Suppressor macrophage (primary cell): ENCODE measurements at regions not wholly inside any gene's neighbourhood (a gene's known extent, or its start where the extent isn't known, plus 50 kb on each side); places are given as distances from the start of the nearest gene placed in this dataset.

Source experiments
- DNase-seq, 4 experiments: peaks; one replicate each; pipeline ENCODE4 v3.0.0-alpha.2; 2020 to 2022

DNA sequence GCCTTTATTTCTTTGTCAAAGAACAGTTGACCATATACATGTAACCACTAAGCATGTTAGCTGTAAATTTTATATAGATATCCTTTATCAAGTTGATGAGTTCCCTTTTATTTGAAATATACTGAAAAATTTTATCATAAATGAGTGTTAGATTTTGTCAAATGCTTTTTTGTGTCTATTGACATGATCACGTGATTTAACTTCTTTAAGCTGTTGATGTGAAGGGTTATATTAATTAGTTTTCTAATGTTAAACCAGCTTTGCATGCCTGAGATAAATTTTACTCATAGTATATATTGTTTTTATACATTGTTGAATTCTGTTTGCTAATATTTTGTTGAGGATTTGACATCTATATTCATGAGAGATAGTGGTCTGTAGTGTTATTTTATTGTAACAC, 241.9 kb upstream of the CDH20 start:
- DNase-seq, result no peak

DNA sequence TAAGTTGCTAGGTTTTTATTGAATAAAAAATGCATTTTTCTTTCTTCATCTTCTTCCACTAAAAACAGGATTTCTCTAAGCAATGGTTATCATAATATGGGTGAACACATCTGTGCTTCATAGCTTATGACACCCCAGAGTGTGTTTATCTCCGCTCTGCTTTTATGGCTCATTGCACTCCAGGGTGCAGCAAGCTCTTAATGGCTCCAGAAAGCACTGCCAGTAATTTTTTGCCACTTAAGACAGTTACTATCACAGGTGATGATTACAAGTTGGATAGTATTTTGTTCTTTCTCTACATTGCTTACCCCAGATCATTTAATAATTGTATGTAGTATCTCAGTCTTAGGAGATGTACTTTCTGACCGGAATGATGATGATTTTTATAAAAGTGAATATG, 239.3 kb upstream of the CDH20 start:
- no peak for DNase-seq

DNA sequence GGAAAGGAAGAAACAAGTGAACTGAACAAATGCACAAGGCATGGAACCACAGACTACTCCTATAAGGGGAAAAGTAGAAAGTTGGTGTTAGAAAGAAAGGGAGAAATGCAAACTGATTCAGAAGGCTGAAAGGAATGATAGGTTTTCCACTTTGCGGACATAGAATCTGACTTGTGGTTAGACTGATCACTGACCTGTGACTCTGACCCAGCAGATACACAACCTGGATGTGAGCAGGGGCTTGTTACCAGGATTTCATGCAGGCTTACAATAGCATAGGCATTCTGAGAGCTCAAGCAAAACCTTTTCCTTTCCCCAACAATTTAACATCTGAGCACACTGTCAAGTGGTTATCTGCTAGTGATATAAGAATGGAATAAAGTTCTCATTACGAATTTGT, 237.0 kb upstream of the CDH20 start:
- DNase-seq, result no peak

DNA sequence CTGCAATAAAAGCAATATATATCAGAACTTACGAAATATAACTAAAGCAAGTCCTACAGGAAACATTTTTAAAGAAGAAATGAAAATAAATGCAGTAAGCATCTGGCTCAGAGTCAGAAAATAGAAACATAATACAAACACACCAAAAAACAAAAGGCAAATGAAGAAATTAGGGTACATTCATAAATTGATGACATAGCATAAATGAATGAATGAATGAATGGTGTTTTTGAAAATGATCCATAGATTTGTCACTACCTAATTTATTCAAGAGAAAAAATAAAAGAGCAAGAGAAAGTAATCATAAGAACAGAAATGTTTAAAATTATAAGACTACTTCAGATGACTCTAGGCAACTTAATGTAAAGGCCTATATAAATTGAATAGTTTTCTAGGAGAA, 226.1 kb upstream of the CDH20 start:
- no peak for DNase-seq

DNA sequence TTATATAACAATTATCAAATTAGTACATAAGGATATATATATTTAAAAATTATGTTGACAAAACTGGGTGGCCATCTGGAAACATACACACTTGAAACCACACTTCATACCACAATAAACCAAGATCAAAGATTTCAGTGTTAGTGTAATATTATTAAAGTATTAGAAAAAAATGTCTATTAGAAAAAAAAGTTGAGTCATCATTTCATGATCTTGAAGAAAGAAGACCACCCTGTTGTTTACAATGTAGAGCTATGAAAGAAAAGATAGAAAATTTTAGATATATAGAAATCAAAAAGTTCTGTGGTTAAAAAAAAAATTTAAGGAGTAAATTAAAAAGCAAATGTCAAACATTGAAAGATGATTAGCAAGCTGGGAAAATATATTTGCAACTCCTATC, 224.5 kb upstream of the CDH20 start:
- no peak for DNase-seq

DNA sequence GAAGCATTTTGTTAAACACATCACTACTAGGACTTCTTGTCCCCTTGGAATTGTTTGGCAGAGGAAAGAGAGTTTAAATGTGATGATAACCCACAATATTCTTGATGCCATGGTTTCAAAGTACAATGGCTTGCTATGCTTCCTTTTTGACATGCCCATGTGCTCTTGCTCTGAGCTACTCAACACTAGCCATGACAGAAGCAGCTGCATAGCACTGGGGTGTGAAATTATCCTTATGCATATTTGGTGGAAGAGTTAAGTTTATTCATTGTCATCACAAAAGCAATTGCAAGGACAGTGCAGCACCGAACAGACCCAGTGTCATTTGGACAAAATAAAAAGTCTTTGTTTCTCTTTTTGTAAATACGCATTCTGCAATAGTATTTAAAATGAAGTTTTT, 209.9 kb upstream of the CDH20 start:
- no peak for DNase-seq

DNA sequence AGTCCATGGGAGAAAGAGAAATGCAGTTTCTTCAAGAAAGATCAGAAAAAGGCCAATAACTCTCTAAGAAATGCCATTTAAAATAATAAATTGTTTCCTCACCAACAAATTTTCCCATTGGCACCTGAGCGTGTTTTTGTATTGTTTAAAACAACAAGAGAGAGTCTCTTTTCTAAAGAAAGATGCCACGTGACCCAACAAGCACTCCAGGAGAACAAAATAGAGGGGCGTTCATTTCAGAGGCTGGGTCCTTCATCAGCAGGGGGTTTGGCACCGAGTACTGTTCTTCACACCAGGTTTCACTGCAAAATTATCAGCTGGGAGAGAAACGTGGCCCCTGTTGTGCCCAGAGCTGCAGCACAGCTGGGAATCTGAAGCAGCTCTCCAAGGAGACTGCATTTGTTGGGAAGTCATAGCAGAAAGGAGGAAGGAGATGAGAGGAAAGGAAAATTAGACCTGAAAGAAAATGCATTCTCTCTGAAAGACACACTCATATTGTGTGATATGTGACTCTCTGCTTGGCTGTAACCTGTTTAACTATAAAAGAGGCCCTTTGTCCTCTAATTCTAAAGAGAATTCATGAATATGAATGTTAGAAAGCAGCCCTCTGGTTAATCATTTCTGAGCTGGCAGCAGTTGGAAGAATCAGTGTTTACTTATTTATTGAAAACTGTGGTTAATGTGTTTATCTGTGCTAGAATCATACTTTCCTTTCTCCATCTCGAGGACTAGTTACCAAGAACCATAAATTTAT, 205.3 kb upstream of the CDH20 start:
- no peak for DNase-seq

DNA sequence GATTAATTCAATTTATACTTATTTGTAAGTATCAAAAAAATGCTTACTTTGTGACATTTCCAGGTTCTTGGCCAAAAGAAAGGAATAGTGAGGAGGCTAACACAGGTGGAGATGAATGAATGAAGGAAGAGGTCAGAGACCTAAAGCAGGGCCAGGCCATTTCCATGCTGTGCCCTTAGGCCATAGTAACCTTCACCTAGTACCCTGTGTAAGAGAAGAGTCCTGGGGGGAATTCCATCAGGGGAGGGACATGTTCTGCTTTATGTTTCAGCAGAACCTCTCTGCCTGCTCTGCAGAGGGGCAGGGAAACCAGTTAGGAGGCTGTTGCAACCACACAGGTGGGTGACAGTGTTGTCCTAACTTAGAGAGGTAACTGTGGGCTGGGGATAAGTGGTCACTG, 204.2 kb upstream of the CDH20 start:
- DNase-seq, result no peak

DNA sequence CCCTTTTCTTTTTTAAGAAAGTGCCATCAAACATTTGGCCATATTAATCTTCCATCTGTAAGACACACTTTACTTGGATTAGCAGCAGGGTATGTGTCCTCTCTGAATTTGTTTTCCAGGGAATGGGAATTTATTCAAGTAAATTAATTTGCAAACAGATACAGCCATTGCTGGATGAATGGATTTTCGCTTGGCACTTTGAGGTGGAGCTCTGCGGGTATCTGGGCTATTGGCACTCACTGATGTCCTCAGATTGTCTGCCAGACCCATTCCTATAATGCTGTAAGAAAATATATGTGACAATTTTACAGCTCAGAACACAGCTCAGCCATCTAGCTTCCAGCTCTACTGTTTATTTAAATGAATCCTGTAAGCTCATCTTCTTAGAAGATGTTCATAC, 201.2 kb upstream of the CDH20 start:
- no peak for DNase-seq

DNA sequence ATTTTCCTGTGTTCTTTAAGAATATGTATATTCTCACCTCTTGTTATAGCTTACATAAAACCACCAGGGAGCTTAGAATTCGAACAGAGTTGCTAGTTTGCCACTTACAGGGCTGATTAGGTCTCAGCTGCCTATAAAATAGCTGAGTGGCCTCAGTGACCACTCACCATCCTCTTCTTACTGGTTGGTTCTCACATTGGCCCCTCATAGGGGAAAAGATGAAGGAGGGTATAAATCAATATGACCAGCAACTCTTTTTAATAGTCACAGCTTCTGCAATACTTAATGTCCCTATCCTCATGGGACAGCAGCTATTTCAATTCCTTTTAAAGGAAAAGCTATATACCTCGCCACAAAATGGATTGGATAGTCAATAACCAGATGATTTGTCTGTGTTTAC, 199.4 kb upstream of the CDH20 start:
- DNase-seq, result no peak

DNA sequence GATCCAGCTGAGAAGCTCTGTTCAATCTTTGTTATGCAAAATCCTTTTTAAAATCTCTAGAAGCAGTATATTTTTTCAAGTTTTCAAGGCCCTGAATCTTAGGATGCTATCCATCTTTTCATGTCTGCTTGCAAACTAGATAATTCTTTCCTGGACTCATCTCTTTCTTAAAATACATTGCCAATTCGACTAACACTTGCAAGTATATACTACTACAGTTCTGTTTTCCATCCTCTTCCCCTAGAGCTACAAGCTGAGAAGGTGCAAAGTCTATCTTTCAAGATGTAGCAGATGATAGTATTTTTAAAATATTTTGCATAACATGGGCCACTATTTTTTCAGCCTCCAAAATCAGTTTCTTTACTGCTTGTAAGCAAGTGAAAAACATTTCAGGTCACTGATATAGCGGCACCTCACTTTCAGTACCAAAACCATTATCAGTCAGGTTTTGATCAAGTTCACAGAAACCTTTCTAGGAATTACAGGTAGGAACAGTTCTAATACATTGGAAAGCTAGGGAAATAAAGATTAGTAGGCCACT, 196.4 kb upstream of the CDH20 start:
- DNase-seq, result no peak

DNA sequence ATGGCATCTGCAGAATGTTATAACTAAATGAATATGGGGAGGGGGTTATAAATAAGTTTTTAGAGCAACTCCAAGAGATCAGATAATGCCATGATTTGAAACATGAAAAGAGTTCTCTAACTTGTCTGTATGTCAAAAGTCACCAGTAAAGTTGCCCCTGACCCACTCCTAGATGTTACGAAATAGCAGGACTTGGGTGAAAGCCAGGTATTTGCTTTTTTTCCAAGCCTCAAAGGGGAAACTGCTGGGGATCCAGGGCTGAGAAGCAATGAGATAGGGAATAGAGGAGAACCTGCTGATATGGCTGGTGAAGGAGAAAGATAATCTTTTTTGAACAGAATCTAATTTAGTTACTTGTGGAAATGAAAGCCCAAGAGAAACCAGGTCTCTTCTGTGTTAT, 191.5 kb upstream of the CDH20 start:
- no peak for DNase-seq

DNA sequence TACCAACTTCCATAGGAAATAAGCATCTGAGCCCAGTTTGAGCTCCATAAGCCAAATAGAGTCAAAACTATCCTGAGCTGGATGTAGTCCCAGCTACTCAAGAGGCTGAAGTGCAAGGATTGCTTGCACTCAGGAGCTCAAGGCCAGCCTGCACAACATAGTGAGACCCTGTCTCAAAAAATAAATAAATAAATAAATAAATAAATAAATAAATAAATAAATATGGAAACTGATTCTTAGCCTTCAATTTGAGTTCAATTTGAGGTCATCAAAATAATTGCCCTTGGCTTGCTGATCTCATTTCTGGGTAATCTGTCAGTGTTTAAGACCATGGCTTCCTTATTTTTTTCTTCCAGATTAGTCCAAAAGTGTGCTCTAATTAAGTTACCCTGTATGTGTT, 184.9 kb upstream of the CDH20 start:
- DNase-seq, result no peak

DNA sequence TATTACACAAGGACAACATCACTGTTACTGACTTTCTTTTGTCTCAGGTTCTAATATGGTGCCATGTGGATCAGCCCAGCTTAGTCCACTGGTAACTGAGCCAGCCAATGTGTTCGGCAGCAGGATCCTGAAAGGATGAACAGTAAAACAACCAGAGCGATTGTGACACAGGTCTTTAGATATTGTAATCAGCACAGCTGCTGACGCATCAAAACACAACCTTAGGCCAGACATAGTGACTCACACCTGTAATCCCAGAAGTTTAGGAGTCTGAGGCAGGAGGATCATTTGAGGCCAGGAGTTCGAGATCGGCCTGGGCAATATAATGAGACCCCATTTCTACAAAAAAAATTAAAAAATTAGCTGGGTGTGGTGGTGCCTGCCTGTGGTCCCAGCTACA, 183.4 kb upstream of the CDH20 start:
- DNase-seq, result no peak

DNA sequence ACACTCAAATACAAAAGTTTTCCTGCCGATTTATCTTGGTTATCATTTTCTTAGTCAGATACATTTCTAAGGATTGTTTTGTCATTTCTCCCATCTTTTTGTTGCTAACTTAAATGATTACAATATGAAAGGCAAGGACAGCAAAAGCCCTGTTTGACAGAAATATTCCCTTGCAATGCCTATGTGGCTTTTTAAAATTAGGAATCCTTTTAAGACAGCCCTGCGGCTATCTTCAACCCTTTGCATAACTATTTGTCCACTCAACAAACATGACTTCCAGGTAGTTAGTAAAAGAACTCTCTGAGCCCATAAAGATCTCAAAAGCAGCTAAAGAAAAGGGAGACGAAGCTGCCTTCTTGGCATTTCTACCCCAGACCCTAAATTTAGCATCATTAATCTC, 179.7 kb upstream of the CDH20 start:
- DNase-seq, result no peak

DNA sequence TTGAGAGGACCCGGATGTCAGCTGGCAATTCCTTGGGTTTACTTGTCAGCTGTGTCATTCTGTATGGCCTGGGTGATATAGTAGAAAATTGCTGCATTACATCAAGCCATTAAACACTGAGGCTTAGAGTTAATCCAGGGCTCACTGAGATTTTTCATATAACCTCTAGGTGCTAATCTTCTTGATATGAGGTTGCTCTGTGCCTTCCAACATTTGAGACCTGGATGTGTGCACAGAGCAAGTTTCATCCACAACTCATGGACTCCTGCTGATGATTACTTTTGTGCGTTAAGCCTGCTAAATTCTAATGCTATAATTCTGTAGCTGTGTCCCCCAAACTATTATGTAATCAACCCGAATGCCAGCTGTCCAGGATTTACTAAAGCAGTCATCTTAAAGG, 178.4 kb upstream of the CDH20 start:
- no peak for DNase-seq

DNA sequence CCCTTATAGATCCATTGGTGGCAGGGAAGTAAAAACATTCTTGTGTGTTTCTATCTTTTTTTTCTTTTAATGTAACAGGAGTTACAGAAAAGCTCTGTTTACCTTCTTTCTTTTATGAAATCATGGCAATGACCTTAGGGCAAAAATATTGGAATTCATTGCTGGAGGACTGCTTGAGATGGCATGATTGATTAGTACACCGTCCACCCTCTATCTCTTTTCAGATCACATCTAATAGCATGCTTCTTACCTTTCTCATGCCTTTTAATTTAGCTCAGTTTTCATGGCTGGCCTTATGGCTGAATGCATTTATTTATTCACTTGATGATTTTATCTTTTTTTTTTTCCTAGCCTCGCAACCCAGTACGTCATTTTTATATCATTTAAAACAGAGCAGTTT, 177.6 kb upstream of the CDH20 start:
- DNase-seq, result no peak

DNA sequence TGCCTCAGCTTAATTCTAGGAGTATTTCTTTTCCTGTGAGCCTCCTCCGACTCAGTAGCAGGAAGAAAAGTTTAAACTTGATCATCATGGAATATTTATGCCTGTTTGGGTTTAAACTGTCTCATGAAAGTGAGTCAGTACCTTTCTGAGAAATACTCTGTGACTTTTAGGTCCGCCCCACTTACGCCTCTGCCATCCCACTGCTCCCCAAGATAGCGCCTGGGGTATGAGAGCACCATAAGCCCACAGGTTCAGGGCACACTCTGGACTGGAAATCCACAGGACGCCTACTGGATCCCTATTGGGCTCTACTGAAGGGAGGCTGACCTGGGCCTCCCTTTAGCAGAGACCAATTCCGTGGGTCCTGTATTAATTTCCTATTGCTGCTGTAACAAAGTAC, 175.8 kb upstream of the CDH20 start:
- DNase-seq, result no peak

DNA sequence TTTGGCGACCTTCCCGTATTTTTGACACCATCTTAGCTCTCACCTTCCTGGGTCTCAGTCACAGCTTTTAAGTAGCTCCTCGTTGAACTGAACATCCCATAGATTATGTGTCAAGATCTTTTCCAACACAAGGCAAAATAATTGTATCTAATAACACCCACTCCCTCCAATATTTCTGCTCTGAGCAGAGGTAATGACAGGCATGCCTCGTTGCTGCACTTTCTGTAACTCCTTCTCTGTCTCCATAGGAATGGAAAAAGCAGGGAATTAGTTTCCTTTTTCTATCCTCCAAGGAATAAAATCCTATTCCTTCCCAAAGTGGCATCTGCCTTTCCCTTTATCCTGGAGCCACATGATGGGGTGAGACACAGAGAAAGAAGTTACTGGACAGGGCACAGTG, 174.0 kb upstream of the CDH20 start:
- no peak for DNase-seq

DNA sequence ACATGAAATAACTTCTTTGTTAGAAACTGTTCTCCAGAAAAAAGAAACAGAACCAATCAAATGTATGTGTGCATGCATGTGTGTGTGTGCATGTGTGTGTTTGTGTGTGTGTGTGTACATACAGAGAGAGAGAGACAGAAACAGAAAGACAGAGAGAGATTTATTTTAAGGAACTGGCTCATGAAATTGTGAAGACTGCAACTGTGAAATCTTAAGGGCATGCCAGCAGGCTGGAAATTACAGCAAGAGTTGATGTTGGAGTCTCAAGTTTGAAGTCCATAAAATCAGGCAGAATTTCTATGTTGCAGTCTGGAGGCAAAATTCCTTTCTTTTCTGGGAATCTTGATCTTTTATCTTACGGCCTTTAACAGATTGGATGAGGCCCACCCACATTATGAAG, 168.9 kb upstream of the CDH20 start:
- no peak for DNase-seq

DNA sequence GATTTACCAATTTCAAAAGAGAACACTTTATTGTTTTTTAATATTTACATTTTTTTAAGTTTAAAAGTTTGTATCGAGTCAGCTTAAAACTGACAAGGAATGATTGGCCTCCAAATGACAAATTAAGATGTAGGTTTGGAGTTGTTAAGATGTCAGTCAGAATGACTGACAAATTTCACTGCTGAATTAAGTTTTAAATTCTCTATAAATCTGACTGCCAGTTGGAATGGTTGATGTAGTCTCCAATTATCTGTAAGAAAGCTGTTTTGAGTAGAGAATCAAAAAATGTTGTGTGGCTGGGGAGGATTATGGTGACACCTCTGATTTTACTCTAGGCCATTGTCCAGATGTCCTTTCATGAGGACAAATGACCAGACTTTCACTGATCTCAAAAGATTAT, 165.3 kb upstream of the CDH20 start:
- no peak for DNase-seq

DNA sequence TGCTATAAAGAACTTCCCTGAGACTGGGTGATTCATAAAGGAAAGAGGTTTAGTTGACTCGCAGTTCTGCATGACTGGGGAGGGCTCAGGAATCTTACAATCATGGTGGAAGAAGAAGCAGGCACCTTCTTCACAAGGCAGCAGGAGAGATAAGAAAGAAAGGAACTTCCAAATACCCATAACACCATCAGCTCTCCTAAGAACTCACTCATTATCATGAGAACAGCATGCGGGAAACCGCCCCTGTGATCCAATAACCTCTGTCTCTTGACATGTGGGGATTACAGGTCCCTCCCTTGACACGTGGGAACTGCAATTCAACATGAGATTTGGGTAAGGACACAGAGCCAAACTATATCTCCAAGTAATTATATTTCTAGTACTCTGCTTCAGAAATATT, 163.8 kb upstream of the CDH20 start:
- no peak for DNase-seq

DNA sequence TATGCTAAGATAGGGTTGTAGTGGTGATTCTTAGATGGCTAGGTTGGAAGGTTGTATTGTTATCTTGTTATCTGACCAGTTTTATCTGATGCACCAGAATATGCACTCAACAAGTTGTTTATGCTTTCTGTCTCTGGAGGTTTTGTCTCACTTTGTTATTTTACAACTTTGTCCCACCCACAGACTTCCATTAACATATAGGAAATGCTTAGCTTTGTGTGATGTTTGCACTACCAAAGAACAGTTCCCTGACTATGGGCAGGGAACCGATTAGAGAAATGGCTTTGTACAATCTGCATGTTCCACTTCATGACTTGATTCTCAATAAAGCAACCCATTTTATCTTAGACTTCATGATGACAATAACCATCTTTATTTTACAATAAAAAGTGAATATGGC, 160.6 kb upstream of the CDH20 start:
- no peak for DNase-seq

DNA sequence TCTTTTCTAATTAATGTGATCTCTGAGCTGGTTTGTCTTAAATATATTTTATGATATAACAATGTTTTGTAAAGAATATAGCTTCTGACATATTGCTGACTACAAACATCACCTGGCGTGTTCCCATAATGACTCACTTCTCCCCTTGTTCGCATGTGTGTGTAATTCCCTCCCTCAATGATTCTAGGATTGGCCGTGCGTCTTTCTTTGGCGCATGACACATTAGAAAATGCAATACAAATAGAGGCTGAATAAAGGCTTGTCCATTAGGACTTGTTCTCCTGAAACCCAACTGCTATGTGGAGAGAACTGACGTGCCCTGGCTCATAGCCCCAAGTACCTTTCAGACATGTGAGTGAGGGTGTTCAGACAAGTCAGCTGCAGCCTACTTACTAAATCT, 159.7 kb upstream of the CDH20 start:
- no peak for DNase-seq

DNA sequence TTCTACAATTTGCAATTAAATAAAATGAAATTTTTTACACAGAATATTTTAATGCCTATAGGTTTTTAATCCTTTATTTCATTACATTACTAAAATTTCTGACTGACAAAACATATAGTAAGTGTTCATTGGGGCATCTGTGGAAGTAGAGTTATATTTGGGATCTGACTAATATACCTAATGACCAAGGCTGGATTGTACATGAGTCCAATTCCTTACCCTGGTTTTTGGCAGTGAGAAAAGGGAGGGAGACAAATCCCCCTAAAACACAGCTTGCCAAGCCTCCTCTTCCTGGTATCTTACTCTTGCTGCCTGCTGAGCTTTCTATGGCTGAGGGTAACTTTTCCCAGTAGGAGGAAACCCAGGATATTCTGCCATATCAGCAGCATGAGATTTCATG, 149.4 kb upstream of the CDH20 start:
- no peak for DNase-seq
